Brain microvascular endothelial cell (primary cell): ENCODE measurements at regions not wholly inside any gene's neighbourhood (a gene's known extent, or its start where the extent isn't known, plus 50 kb on each side); places are given as distances from the start of the nearest gene placed in this dataset.
"Not testable (repeated sequence)": the region's sequence is repeated elsewhere in the genome, so short reads cannot be mapped to it uniquely, and the experiment has no call there.

Source experiments
- DNase-seq: peaks from one replicate; pipeline ENCODE4 v3.0.0-alpha.2; 2020
- H3K27ac ChIP-seq: fragments of 250-450 bp; sonication (Bioruptor Pico); 2 replicates; pipeline ENCODE4 v1.5.1; 2020; ENCODE audit warnings: mild to moderate bottlenecking, moderate library complexity
- H3K27me3 ChIP-seq: fragments of 250-450 bp; sonication (Bioruptor Pico); replicated peaks from 2 replicates; pipeline ENCODE4 v1.5.1; 2020; ENCODE audit warnings: mild to moderate bottlenecking
- H3K36me3 ChIP-seq: fragments of 250-450 bp; sonication (Bioruptor Pico); replicated peaks from 2 replicates; pipeline ENCODE4 v1.5.1; 2020; ENCODE audit warnings: mild to moderate bottlenecking
- H3K4me3 ChIP-seq: 2 replicates; pipeline ENCODE4 v1.5.1; 2011; ENCODE audit warnings: low read depth, mild to moderate bottlenecking, control low read depth, low read length, moderate library complexity
- CTCF ChIP-seq: IDR thresholded peaks from 2 replicates; pipeline ENCODE4 v1.5.1; 2011; ENCODE audit warnings: low read depth, mild to moderate bottlenecking, moderate library complexity, low read length, control low read depth, inconsistent platforms; ENCODE audit errors: missing control alignments
- in situ Hi-C: cut with HindIII; loops from 2 replicates; pipeline ENCODE4 v1.10.0; 2017; ENCODE audit warnings: low sequenced_read_pairs, low pct_ligation_motif_present

GRCh38 chr11:86147004-86147403 is 78.1 kb upstream of the PICALM start:
- in situ Hi-C loops = no loop called here
- DNase-seq = no peak
- H3K4me3 ChIP-seq = no peak overlapping the region
- no peak for TF ChIP-seq CTCF
- H3K36me3 ChIP-seq = no peaks in the 10 kb centered on the region
- H3K27me3 ChIP-seq = no peaks in the 10 kb centered on the region
- no peak overlapping the region for H3K27ac ChIP-seq

- DNase-seq = no peak
- no peak overlapping the region for H3K27ac ChIP-seq
These were observed 76.7 kb upstream of the PICALM start for GRCh38 chr11:86145439-86146156.

GRCh38 chr11:86144846-86145245 is 76.0 kb upstream of the PICALM start:
- DNase-seq = no peak
- TF ChIP-seq CTCF = no peak
- Histone ChIP-seq H3K27ac (no peak overlapping the region), H3K4me3 (no peak overlapping the region), H3K27me3 (no peaks in the 10 kb centered on the region), H3K36me3 (no peaks in the 10 kb centered on the region)
- in situ Hi-C loops = no loop called here

More at GRCh38 chr11:86145439-86146156, 76.7 kb upstream of the PICALM start:
- H3K36me3 ChIP-seq = no peaks in the 10 kb centered on the region
- H3K4me3 ChIP-seq = no peak overlapping the region
- TF ChIP-seq CTCF = no peak
- H3K27me3 ChIP-seq = no peaks in the 10 kb centered on the region
- in situ Hi-C loops = no loop called here

GRCh38 chr11:86144087-86144486 is 75.2 kb upstream of the PICALM start:
- H3K4me3 ChIP-seq, in situ Hi-C loops, H3K27ac ChIP-seq: not testable (repeated sequence)

GRCh38 chr11:86143087-86144030 is 74.5 kb upstream of the PICALM start:
- in situ Hi-C loops = no loop called here
- Histone ChIP-seq H3K27ac (no peak overlapping the region), H3K27me3 (no peaks in the 10 kb centered on the region), H3K4me3 (no peak overlapping the region), H3K36me3 (no peaks in the 10 kb centered on the region)
- no peak for TF ChIP-seq CTCF
- DNase-seq = no peak

More at GRCh38 chr11:86144087-86144486, 75.2 kb upstream of the PICALM start:
- not testable (repeated sequence) for H3K27me3 ChIP-seq, H3K36me3 ChIP-seq, DNase-seq

GRCh38 chr11:86142170-86142569 is 73.3 kb upstream of the PICALM start:
- in situ Hi-C loops = no loop called here
- TF ChIP-seq CTCF = no peak
- Histone ChIP-seq H3K27ac (no peak overlapping the region), H3K27me3 (no peaks in the 10 kb centered on the region), H3K36me3 (no peaks in the 10 kb centered on the region), H3K4me3 (no peak overlapping the region)
- no peak for DNase-seq
